ENCODE measurements at regions not wholly inside any gene's neighbourhood (a gene's known extent, or its start where the extent isn't known, plus 50 kb on each side); places are given as distances from the start of the nearest gene placed in this dataset.
"Not testable (repeated sequence)": the region's sequence is repeated elsewhere in the genome, so short reads cannot be mapped to it uniquely, and the experiment has no call there.

DNA sequence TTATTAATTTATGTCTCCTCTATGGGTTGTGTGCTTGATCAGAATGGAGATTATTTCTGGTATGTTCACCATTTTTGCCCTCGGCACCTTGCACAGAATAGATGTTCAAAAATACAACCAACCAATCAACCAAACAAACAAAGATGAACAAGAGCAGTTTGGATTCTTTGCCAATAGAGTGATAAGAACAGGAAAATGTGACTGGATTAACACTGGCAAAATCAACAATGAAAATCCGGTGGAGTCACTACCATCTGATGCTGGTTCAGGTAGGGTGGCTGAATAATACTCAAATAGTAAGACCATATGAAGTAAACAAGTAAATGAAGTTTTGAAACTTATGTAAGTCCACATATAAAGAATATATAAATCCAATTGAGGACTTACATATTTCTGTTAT is 685.0 kb upstream of the EPHA5 start:
- DNase-seq: no peak

DNA sequence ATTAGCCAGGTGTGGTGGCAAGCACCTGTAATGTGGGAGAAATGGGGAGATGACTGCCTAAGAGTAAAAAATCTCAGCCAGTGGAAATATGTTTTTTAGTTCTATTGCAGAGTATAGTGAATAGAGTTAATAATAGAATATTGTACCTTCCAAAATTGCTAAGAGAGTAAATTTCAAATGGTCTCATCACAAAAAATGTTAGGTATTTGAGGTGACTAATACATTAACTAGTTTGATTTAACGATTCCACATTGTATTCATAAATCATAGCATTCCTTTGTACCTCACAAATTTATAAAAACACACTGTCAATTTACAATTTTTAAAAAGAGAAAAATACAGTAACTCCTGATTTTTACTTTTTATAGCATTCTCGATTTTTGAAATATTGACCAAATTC is 681.5 kb upstream of the EPHA5 start:
- DNase-seq: no peak

DNA sequence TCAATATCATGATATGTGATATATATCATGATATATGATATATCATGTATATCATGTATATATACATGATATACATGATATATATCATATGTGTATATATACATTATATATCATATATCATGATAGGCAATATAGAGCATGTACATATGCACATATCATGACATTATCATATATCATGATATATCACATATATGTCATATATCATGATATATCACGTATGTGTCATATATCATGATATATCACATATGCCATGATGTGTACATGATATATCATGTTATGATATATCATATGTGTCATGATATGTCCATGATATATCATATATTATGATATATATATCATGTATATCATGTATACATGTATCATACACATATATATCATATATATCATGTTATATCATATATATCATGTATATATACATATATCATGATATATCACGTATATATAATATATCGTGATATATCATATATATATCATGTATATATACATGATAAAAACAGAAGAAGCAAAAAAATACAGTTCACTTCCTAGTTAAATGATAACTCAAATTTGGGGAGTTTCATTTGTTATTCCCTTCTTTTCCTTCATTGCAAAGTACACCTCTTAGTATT is 670.1 kb upstream of the EPHA5 start:
- no peak for DNase-seq

DNA sequence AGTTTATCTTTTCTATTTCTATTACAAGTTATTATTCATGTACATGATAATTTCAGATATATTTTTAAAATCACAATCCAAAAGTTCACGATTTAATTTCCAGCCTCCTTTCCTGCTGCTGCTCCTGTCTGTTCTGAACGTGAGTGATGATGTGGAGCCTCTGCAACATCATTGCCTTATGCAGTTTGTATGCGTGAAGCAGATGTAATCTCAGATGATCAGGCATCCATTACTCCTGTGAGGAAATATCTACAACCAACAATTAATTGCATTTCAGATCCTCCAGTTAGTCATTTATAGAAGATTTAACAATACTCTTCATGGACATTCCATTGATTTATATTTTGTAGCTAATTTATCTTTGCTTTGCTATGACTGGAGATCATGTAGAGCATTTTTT is 668.7 kb upstream of the EPHA5 start:
- no peak for DNase-seq

DNA sequence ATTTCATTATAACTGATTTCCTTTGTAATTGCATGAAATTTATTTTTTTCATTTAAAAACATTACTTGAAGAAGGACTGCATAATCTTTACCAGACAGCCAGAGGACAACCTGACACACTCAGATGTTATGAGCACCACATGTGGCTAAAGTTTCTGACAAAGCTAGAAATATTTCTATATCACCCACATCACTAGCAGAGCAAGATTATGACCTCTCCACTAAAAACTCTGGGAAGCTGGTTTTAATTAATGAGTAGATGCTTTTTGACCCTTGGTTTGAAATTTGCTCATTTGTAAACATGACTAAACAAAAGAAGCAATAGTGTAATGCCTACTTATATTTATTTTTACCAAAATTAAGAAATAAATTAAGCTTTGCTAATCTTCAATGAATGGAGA is 661.5 kb upstream of the EPHA5 start:
- DNase-seq: no peak

DNA sequence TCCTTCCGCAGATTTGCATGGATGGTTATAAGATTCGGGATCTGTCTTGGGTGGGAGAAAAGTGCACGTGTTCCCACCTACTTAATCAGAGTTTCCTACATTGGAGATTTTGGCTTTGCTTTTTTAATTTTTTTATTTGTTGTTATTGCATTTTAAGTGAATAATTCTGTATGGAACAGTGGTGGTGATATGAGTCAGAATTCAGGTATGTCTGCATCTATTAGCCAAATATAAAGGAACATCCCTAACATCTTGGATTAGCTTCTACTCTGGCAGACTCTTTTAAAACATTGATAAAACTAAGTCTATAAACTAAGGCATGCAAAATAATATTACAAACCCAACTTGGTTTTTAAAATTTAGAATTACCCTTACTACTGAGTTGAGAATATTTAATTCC is 659.8 kb upstream of the EPHA5 start:
- no peak for DNase-seq

DNA sequence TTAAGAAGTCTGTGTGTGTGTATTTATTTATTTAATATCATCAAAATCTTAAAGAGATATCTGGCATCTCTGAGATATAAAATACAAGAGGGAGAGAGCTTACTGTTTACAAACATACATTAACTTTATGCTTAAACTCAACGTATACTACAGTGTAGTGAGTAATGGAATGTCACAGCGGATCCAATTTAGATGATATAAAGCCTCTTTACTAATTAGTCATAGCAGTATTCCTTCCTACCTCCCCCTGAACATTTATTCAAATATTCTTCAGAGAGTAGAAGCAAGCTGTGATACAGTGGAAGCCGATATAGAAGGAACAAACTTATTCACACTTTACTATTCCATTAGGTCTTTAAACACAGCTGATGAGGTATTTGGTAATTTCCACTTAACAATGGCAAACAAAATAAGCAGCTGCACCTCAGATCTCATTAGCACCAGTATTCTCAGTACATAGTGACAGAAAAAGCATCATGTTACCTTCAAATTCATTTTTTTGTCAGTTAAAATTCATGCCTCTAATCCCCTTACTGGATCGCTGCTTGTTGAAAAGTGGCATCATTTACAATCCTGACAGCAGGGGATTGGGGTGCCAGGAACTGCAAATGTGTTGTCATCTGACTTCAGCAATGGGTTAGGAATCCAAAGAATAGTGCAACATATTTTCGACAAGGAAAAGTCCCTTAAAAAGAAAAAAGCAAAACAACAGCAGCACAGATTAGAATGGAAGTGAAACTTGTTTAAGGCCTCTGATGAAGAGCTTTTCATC is 658.7 kb upstream of the EPHA5 start:
- no peak for DNase-seq

DNA sequence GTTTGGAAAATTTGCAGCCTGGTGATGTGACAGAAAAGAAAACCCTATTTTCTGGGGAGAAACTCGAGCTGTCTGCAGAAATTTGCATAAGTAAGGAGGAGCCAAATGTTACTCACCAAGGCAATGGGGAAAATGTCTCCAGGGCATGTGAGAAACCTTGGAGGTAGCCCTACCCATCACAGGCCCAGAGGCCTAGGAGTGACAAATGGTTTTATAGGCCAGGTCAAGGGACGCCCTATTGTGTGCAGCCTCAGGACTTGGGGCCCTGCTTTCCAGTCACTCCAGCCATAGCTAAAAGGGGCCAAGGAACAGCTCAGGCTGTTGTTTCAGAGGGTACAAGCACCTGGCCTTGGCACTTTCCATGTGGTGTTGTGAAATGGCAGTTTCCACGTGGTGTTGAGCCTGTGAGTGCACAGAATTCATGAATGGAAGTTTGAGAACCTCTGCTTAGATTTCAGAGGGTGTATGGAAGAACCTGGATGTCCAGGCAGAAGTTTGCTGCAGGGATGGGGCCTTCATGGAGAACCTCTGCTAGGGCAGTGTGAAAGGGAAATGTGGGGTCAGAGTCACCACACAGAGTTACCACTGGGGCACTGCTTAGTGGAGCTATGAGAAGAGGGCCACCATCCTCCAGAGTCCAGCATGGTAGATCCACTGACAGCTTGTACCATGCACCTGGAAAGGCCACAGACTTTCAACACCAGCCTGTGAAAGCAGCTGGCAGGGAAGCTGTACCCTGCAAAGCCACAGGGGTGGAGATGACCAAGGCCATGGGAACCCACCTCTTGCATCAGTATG is 637.6 kb upstream of the EPHA5 start:
- DNase-seq: no peak

DNA sequence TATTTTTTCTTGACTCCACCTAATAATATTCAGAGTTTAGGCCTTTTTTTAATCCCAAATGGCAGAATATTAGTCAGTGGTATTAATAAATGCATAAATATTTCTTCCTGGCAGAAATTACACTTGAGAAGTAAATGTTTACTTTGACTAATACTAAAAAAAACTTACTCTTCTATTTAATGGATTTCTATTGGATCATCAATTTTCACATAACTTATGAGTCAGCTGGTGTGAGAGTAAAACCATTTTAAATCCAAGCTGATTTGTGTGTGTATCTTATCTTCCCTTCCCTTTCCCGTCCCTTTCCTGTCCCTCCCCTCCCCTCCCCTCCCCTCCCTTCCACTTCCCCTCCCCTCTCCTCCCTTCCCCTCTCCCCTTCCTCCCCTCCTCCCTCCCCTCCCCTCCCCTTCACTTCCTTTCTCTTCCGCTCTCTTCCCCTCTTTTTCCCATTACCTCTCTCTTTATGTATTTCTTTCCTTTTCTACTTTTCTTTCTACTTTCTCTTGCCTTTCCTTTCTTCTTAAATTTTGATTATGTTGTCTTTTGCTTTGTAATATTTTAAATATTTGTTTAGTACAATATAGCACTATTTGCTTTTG is 630.1 kb upstream of the EPHA5 start:
- no peak for DNase-seq

DNA sequence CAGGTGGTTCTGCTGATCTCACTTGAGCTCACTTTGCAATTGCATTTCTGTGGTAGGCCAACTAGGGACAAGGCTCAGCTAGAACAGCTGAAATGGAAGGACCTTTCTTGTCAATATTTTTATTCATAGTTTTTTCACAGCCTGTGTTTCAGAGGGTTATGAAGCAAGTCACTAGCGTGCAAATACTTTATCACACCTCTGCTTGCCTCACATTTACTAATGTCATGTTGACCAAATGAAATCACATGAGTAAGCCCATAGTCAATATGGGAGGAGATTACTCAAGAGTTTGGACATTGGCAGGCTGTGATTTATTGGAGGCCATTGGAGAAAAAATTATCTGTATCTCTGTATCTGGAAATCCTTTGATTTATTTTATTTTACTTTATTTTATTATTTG is 628.3 kb upstream of the EPHA5 start:
- no peak for DNase-seq

DNA sequence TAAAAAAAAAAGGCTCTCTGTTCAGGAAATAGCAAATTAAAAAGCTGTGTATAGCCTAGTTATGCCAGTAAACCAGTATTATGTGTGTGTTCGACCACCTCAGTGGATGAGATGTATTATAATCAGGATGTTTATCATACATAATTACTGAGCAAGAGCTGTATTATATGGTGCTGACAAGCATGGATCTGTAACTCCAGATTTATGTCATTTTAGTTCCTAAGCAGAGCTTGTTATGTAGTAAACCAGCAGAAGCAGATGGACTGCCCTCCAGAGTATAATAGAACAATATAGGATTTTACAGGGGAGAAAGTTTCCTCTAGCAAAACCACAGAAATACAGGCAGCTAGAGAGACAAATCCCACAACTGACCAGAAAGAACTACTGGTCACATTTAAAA is 627.4 kb upstream of the EPHA5 start:
- DNase-seq: no peak

DNA sequence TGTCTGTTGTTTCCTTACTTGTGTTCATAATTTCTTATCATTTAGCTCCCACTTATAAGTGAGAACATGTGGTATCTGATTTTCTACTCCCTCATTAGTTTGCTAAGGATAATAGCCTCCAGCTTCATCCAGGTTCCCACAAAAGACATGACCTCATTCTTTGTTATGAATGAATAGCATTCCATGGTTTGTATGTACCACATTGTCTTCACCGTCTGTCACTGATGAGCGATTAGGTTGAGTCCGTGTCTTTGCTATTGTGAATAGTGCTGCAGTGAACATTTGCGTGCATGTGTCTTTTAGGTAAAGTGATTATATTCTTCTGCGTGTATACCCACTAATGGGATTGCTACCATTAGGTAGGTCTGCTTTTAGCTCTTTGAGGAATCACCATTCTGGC is 624.3 kb upstream of the EPHA5 start:
- DNase-seq: no peak

DNA sequence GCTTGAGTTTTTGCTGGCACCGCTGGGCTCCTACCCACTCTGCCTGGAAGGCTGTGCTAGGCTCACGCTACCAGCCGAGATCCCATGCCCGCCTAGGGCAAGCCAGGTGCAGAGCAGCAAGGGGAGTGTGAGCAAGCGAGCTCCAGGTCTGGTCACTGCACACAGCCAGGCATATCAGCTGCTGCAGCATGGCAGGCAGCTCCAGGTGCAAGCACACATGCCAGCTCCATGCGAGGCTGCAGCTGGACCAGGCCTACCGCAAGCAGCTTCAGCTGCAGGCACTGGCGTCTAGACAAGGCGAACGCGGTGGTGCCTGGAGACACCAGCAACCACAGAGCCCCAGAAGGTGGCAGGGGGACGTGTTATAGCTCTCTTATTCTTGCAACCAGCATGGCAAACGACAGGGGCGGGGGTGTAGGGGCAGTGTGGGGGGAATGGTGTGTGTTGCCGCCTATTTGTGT is 614.7 kb upstream of the EPHA5 start:
- DNase-seq: no peak

DNA sequence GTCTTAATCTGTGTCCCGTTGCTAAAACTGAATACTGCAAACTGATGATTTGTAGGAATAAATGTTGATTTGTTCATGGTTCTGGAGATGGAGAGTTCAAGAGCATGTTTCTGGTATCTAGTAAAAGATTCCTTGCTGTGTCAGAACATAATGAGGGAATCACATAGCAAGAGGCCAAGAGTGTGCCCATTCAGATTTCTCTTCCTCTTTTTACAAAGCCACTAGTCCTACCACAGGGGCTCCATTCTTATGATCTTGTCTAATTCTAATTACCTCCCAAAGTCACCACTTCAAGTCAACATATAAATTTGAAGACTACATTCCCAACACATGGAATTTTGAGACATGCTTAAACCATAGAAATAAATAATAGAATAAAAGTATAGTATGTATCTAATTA is 608.8 kb upstream of the EPHA5 start:
- no peak for DNase-seq

DNA sequence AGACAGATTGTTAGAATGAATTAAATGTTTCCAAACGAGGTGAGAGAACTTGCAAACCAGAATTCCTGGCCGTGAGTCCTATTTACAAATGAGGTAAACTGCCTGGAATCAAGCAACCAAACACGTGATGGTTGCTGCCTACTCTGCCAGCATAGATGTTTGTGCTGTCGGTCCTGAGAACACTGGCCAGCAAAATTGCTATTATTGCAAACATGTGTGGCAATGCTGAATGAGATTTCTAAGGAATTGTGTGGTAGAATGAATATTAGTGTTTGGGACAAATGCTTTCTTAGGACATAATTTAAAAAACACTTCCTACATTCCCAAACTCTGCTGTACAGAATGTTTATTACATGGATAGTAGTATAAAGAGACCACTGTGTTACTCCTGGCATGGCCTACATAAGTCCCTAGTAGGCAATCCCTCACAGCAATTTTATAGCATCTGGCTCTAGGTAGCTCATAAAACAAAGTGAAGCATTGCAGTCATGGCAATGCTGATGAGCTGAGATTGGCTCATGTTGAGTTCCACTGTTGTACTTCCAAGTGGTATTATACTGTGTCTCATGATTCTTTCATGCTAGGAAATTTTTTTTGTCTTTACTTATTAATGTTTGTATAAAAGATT is 605.2 kb upstream of the EPHA5 start:
- DNase-seq: no peak

DNA sequence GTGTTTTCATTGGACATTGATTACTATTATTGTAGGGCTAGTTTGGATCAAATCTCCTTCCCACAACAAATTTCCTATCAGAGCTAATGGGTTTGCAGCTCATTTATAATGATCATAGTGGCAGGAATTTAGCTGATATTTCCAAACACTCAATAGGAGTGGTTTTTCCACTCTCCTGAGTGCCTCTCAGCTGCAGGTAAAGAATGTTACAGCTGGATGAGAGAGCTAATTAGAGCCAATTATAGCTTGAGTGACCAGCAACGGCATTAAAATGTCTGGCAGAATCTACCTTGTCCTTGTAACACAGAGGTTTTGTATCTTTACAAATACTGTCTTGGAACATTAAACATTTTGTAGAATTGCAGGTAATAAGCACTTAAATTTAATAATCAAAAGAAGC is 602.8 kb upstream of the EPHA5 start:
- DNase-seq: no peak

DNA sequence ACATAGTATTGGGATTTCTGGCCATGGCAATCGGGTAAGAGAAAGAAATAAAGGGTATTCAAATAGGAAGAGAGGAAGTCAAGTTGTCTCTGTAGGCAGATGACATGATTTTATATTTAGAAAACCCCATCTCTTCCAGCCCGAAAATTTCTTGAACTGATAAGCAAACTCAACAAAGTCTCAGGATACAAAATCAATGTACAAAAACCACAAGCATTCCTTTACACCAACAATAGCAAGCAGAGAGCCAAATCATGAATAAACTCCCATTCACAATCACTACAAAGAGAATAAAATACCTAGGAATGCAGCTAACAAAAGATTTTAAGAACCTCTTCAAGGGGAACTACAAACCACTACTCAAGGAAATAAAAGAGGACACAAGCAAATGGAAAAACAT is 600.1 kb upstream of the EPHA5 start:
- not testable (repeated sequence) for DNase-seq

DNA sequence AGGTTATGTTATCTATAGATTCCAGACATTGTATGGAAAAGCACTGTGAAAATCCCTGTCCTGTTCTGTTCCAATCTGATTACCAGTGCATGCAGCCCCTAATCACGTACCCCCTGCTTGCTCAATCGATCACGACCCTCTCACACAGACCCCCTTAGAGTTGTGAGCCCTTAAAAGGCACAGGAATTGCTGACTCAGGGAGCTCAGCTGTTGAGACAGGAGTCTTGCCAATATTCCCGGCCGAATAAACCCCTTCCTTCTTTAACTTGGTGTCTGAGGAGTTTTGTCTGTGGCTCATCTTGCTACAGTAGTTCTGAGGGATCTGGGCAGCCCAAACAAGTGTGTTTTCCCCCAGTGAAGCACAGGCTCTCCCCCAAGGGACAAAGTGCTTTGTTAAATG is 596.3 kb upstream of the EPHA5 start:
- DNase-seq: not testable (repeated sequence)

DNA sequence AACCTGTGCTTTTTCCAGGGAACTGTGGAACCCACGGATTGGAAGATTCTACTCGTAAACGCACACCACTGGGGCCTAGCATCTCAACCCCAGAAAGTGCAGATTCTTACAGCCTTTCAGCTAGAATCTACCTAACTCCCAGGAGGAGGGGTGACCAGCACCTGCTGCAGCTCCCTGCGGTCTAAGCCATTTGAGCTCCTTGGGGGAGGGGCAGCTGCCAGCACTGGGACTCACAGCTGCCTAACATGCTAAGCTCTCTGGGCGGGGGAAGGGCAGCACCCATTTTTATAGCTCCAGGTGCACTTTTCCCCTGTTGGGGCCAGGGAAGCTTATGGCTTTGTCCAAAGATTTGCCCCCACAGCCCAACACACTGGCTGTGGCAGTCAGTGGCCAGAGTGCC is 595.7 kb upstream of the EPHA5 start:
- no peak for DNase-seq

DNA sequence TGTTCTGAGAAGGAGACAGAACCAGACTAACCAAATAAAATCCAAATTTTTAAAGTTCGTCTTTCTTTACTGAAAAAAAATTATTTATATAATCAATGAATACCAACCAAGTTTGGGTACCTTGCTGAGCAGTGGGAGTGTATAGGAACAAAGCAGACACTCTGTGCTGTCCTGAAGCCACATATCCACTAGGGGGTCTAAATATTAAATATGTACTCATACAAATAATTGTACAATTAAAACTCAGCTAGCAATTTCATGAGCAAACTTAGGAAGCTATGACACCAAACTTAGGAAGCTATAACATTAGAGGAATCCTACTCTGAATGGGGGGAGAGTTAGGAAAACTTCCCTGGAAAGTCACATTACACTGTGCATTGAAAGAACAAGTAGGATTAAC is 582.0 kb upstream of the EPHA5 start:
- DNase-seq: no peak

DNA sequence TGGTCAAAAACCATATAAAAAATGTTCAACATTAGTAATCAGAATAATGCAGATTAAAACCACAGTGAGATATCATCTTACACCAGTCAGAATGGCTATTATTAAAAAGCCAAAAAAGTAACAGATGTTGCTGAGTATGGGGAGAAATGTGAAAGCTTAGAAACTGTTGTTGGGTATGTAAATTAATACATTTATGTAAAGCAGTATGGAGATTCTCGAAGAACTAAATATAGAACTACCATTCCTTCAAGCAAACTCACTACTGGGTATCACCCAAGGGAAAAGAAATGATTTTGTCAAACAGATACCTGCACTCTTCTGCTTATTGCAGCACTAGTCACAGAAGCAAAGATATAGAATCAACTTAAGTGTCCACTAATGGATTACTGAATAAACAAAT is 576.4 kb upstream of the EPHA5 start:
- DNase-seq: no peak

DNA sequence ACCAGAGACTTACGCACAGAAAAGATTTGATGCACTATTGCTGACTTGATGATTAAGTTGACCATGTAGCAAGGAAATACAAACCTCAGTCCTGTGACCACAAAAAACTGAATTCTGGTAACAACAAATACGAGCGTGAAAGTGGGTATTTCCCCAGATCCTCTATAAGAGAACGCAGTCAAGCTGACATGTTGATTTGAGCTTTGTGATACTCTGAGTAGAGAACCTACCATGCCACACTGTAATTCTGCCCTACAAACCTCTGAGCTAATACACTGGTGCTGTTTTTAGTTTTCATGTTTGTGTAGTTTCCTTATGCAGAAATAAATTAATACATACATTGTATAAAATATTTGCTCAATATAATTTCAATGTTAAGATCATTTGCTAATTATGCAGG is 565.6 kb upstream of the EPHA5 start:
- DNase-seq: no peak

DNA sequence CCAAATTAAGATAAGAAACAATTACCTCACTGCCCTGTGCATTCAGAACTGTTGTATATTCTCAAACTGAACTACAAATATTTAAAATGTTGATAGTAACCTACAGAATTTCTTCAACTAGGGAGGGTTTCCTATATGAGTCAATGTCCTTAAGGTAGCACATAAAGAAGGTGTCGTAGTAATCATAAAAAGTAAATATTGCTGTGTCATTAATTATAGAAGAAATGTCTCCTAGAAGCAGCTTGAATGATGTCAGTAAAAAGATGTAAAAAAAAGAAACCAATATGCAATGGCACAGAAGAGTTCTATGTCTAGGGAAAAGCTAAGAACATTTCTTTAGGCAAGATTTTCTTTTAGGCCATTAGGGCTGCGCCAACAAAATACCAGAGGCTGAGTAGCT is 559.6 kb upstream of the EPHA5 start:
- no peak for DNase-seq

Measured in CD4-positive, alpha-beta T cell treated with Interleukin-10 for 1 hour (primary cell).